AG08395 (cell line): ENCODE measurements at regions not wholly inside any gene's neighbourhood (a gene's known extent, or its start where the extent isn't known, plus 50 kb on each side); places are given as distances from the start of the nearest gene placed in this dataset.
"Not testable (repeated sequence)": the region's sequence is repeated elsewhere in the genome, so short reads cannot be mapped to it uniquely, and the experiment has no call there.

ENCODE experiments used
- DNase-seq: peaks from one replicate; pipeline ENCODE4 v3.0.0; 2012; ENCODE audit warnings: mixed read lengths, low spot score

GRCh38 chr14:34300330-34300729 is 161.7 kb downstream of the SPTSSA start:
- no peak for DNase-seq

DNA sequence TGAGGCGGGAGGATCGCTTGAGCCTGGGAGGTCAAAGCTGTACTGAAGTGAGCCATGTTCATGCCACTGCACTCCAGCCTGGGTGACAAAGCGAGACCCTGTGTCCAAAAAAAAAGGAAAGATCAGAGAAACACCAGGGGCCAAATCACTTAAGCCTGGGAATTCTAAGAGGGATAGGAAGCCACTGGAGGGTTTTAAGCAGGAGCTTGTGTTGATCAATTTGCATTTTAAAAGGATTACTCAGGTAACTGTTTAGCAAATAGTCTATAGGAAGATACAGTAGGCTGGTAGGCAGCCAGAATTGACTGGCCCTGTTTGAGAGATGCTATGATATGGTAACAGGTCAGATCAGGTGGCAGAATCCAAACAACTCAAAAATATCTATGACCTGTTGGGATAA is 162.7 kb downstream of the SPTSSA start:
- DNase-seq, result no peak

DNA sequence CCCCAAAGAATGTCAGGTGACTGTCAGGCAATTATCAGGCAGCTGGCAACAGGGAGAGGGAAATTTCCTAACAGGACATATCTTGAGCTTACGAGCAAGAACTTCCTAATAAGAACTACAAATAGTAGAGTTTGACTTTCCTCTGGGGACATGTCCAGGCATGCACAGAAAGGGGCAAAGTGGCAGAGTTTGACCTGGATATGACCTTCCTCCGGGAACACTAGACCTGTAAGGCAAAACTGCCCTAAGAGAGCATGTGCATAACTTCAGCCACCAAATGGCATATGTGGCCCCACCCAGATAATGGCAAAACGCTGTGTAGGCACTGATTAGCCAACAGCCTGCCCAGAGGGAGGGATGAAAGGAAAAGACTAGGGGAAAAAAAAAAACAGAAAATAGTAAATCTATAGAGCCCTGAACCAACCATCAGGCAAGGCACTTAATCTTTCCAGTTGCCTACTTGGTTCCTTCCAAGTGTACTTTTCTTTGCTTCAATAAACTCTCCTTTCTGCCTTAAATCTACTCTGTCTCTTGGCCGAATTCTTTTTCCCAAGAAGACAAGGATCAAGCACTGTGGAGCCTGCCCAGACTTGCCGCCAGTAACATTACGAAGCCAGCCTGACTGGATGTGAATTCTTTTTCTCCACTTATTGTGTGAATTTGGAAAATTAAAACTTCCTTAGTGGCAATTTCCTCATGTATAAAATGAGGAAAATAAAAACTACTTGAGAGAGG is 164.1 kb downstream of the SPTSSA start:
- DNase-seq, result no peak

- DNase-seq, result no peak
Observed at GRCh38 chr14:34283590-34283989, 178.4 kb downstream of the SPTSSA start.

GRCh38 chr14:34277191-34277590 is 184.8 kb downstream of the SPTSSA start:
- DNase-seq, result no peak

- no peak for DNase-seq
Observed at GRCh38 chr14:34275530-34275929, 186.5 kb downstream of the SPTSSA start.

DNA sequence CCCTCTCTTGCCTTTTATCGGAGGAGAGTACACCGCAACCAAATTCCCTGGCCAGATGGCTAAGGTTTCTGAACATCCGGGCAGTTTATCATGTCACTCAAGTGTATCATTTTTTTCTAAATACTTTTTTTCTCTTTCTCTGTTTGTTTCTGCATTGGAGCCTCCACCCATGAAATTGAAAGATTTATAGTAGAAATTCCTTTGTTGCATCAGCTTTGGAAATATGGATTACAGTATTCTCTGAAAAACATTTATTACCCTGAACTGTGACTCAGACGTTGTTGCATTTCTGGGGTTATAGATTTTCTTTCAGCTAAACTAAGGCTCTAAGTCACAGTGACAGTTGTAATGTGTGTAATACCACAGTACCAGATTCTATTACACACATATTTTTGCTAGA is 187.0 kb downstream of the SPTSSA start:
- DNase-seq, result no peak

GRCh38 chr14:34273716-34274115 is 188.3 kb downstream of the SPTSSA start:
- not testable (repeated sequence) for DNase-seq

DNA sequence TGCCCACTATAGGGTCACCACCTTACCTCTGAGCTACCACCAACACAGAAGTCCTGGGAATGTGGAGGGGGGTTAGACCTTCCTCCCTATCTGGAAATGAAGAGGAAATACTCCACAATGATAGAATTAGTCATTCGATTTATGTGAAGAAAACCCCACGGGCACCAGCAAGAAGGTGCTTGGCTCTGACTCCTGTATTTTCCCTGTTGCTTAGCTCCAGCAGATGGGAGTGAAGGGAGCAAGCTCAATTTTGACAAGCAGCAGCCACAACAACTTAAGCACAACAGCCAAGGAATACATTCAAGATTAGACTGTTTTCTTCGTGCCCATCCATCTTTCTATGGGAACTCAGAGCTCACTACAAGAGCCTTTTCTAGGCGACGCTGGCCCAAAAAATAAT is 191.7 kb downstream of the SPTSSA start:
- no peak for DNase-seq

DNA sequence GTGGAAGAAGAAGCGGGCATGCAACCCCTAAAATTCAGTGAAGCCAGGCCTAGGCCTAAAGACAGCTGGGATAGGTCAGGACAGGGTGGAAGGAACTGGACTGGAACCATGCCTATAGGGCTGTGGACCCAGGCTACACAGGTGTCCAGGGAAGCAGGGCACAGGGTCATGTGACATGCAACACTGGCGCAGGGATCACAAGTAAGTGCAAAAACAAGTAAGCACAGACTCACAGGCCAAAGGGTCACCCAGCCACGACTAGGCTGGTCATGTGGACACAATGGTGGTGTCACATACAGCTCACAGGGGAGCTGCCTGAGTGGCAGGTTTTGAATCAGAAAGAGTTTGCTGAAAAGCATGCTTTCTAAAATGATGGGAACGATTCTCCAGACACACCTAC is 195.7 kb downstream of the SPTSSA start:
- no peak for DNase-seq

- DNase-seq, result no peak
Observed at GRCh38 chr14:34262127-34262910, 199.7 kb downstream of the SPTSSA start.

DNA sequence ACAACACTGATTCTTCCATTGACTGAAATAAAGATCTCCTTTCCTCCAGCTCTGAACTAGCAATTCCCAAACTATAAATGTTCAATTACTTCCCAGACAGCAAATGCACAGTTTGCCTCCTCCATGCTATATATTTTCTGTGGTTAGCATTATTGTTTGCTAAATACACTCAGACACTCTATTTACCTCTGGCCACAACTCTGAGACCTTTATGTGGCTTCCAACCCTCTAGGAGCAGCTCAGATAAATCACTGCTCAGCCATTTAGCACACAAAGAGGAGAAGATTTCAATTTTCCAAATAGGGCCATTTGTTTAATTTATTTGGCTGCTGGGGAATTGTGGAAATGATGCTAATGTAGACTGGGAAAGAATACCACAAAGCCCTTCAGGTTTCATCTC is 202.0 kb downstream of the SPTSSA start:
- no peak for DNase-seq

DNA sequence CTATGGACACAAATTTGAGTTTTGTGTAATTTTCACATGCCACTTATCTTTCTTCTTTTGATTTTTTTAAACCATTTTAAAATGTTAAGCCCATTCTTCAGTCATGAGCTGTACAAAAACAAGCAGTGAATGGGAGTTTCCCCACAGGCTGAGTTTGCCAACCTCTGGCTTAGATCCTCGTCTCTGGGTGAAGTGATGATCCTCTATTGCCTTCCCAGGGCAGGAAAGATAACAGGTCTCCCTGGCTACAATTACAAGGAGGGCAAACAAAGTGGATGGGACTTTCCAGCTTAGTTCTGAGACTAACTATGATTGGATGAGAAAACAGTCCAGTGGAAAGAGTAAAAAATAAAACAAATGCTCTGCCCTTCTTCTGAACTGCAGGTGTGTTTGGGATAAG is 203.7 kb downstream of the SPTSSA start:
- no peak for DNase-seq

- no peak for DNase-seq
Observed at GRCh38 chr14:34257505-34257904, 204.5 kb downstream of the SPTSSA start.

GRCh38 chr14:34256223-34256622 is 205.8 kb downstream of the SPTSSA start:
- DNase-seq, result no peak

DNA sequence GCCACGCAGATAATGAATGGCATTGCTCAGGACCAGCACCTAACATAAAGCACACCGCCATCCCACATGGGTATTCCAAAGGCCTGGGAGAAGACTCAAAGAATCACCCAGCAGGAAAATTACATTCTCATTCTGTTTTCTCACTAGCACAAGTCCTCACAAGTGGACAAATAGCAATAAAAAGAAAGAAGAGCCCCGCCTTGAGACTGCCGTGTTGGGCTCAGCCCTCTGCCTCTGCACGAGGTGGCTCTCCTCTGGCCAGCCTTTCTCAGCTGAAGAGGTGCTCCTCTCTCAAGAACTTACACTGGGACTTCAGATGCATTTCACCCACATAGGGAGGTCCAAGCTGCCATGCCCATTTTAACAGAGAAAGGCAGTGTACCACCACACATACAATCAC is 207.5 kb downstream of the SPTSSA start:
- no peak for DNase-seq

GRCh38 chr14:34254031-34254430 is 208.0 kb downstream of the SPTSSA start:
- DNase-seq, result no peak

DNA sequence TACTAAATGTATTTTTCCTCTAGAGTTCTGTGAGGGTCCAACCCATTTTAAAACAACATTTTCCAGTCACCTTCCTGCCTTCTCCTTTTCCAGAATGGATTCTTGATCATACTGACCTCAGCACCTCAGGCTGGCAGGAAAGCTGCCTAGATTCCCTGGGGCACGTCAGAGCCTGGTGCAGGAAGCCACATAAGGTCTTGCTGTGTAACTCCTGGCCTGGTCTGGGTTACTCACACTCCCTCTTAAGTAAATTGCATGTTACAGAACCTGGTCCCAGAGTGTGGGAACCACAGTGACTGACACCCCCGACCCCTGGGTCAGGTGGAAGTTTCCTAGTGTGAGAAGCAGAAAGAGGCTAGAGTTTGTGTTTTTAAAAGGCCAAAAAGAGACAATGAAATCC is 209.8 kb downstream of the SPTSSA start:
- DNase-seq, result no peak

DNA sequence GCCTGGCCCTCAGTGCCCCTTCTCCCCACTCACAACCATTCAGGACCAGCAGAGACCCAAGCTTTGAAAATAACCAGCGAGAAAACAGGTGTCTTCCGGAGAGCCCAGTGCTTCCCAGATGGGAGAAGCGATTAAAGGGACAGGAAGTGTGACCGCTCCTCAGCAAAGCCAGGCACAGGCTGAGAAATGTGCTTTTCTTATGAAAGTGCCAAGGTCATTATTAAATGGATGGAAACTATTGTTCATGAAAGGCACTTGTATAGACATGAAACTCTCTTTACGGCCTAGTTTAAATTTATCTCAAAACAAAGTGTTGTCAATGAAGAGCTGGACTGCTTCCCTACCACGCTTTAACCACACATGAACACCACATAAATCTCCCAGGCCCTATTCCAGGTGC is 210.4 kb downstream of the SPTSSA start:
- DNase-seq, result no peak

DNA sequence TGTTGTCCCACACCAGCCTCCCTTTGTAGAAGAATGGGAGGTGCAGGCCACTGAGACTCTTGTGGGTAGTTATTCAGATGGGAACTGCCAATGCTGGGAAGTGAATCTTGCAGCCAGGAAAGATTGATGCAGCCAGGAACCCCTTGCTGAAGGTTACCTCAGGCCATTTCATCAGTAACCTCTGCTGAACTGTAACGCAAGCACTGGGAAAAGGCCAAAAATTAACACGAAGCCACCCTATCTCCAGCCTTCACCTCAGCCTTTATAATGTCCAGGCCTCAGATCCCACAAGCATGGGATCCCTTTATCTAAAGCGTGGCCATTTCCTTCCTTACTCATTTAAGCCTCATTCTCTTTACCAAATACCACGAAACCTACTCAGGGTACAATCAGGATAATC is 211.1 kb downstream of the SPTSSA start:
- DNase-seq, result no peak

DNA sequence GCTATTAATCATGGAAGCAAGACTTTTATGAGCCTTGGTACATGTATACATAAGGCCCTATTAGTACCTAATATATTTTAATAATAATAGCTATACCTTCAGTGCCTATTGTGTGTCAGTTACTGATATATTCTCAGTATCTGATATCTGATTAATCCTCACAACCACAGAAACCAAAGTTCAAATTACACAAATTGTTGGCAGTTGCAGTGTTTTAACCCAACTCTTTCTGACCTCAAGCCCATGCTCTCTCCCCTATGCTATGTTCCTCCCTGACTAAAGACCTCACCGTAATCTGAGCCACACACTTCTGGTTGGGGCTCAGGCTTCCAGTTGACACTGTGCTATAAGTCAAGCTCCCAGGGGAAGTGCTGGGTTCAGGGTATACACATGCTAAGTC is 214.4 kb downstream of the SPTSSA start:
- no peak for DNase-seq

- no peak for DNase-seq
Observed at GRCh38 chr14:34246206-34246605, 215.8 kb downstream of the SPTSSA start.

DNA sequence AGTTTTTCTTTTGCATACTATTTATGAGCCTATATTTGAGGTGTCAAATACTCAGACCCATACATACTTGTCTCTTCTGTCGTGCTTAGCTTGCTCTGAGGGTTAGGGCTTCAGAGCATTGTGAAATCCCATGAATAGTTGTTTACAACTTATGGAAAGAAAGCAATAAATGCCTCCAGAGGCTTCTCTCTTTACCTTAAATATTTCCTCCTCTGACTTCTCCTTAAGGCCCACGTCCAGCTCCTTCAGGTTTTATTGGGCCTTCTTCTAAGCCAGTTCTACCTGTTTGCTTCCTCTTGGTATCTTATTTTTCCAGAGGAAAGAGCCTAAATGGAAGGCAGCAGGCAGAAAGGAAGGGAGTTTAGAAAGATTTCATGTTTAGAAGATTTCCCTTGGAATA is 218.6 kb downstream of the SPTSSA start:
- DNase-seq, result no peak

GRCh38 chr14:34243001-34243400 is 219.0 kb downstream of the SPTSSA start:
- no peak for DNase-seq
